GM12878 (cell line): ENCODE measurements at regions not wholly inside any gene's neighbourhood (a gene's known extent, or its start where the extent isn't known, plus 50 kb on each side); places are given as distances from the start of the nearest gene placed in this dataset.

Source experiments
- ATAC-seq: fragments of 200-7000 bp; cut with Tn5 transposase; 3 replicates; pipeline ENCODE4 v1.9.1; 2020; ENCODE audit warnings: mild to moderate bottlenecking, moderate library complexity
- BruUV-seq: library from RNA; stranded (reverse); fragments of 400-500 nt; replicated peaks from 2 replicates; lab custom pipeline; 2021; lab: Mats Ljungman, UMichigan
- CTCF ChIA-PET: fragments of 300-600 bp; sonication (Branson Sonifier 250); formaldehyde crosslinking; extraction: SDS; loops from one replicate; lab custom pipeline; 2021; ENCODE audit warnings: inconsistent platforms; lab: Yijun Ruan, JAX
- POLR2A ChIA-PET: fragments of 350-600 bp; formaldehyde crosslinking; extraction: SDS; loops from one replicate; lab custom pipeline; 2021; ENCODE audit warnings: inconsistent platforms; lab: Charles Lee
- RAD21 ChIA-PET: fragments of 300-600 bp; sonication (Branson Sonifier 250); formaldehyde crosslinking; loops from one replicate; lab custom pipeline; 2023; ENCODE audit warnings: antibody characterized with exemption; ENCODE audit not compliant: unreplicated experiment; lab: Charles Lee
- SMC1A ChIA-PET: fragments of 300-600 bp; sonication (Branson Sonifier 250); formaldehyde crosslinking; loops from one replicate; lab custom pipeline; 2023; ENCODE audit not compliant: unreplicated experiment, uncharacterized antibody; lab: Charles Lee
- DNase-seq: peaks from one replicate; pipeline ENCODE4 v3.0.0-alpha.2; 2011; ENCODE audit warnings: low read depth, low spot score
- FAIRE-seq: peaks from 3 replicates; lab custom pipeline; 2011; peaks lifted over from hg19 to GRCh38; lab: Jason Lieb, UNC
- H2AFZ ChIP-seq: 2 replicates; pipeline ENCODE4 v1.6.0; 2011; ENCODE audit warnings: low read depth, low read length, control low read depth; ENCODE audit not compliant: control insufficient read depth
- H3K27ac ChIP-seq: 2 replicates; pipeline ENCODE4 v1.5.1; 2011; ENCODE audit warnings: control low read depth; ENCODE audit not compliant: control insufficient read depth, insufficient read depth
- H3K27me3 ChIP-seq, 2 experiments: replicated peaks in 1 of 2; 2 replicates each; pipeline versions ENCODE4 v1.6.0 to v1.6.1; 2011; ENCODE audit warnings: low read length in 1 of 2; ENCODE audit not compliant: control insufficient read depth in 2 of 2, insufficient read depth in 2 of 2
- H3K36me3 ChIP-seq, 2 experiments: 2 replicates each; pipeline ENCODE4 v1.5.1; 2011; ENCODE audit warnings: low read length in 1 of 2; ENCODE audit not compliant: control insufficient read depth in 2 of 2, insufficient read depth in 2 of 2
- H3K4me1 ChIP-seq: 2 replicates; pipeline ENCODE4 v1.6.1; 2011; ENCODE audit warnings: mild to moderate bottlenecking, low read length, moderate library complexity, mixed read lengths; ENCODE audit not compliant: control insufficient read depth, insufficient read depth
- H3K4me2 ChIP-seq: 2 replicates; pipeline ENCODE4 v1.6.0; 2011; ENCODE audit warnings: control low read depth; ENCODE audit not compliant: control insufficient read depth, insufficient read depth
- H3K4me3 ChIP-seq: fragments of 200-600 bp; sonication (generic); 2 replicates; pipeline ENCODE4 v1.5.1; 2016
- H3K79me2 ChIP-seq: 2 replicates; pipeline ENCODE4 v1.6.0; 2011; ENCODE audit warnings: low read length; ENCODE audit not compliant: control insufficient read depth, insufficient read depth
- H3K9ac ChIP-seq: 2 replicates; pipeline ENCODE4 v1.8.0; 2011; ENCODE audit warnings: low read length, control low read depth, mixed read lengths; ENCODE audit not compliant: control insufficient read depth, insufficient read depth
- H3K9me3 ChIP-seq: replicated peaks from 3 replicates; pipeline ENCODE4 v1.5.1; 2011; ENCODE audit warnings: mild to moderate bottlenecking, low read length; ENCODE audit not compliant: control insufficient read depth, insufficient read depth
- H4K20me1 ChIP-seq: 2 replicates; pipeline ENCODE4 v1.6.0; 2011; ENCODE audit not compliant: control insufficient read depth, insufficient read depth
- CBX3 ChIP-seq: fragments of 200-600 bp; sonication (generic); IDR thresholded peaks from 2 replicates; pipeline ENCODE4 v1.6.1; 2016; ENCODE audit warnings: low read depth, borderline replicate concordance
- CEBPZ ChIP-seq: fragments of 150-350 bp; IDR thresholded peaks from 2 replicates; pipeline ENCODE4 v1.6.1; 2016; ENCODE audit warnings: low read depth, low read length
- GATAD2B ChIP-seq: fragments of 450-650 bp; conservative IDR thresholded peaks from 2 replicates; pipeline ENCODE4 v1.6.1; 2017; ENCODE audit warnings: low read depth, mild to moderate bottlenecking, moderate library complexity
- HDAC6 ChIP-seq: fragments of 200-600 bp; sonication (generic); IDR thresholded peaks from one replicate; pipeline ENCODE4 v1.8.0; 2017; ENCODE audit warnings: antibody characterized with exemption; ENCODE audit not compliant: unreplicated experiment
- HDGF ChIP-seq: fragments of 450-650 bp; IDR thresholded peaks from 2 replicates; pipeline ENCODE4 v1.6.1; 2016; ENCODE audit warnings: antibody characterized with exemption
- IKZF1 ChIP-seq: fragments of 450-650 bp; conservative IDR thresholded peaks from 2 replicates; pipeline ENCODE4 v1.6.1; 2017; ENCODE audit warnings: antibody characterized with exemption, mild to moderate bottlenecking
- NFIC ChIP-seq: IDR thresholded peaks from 2 replicates; pipeline ENCODE4 v1.6.1; 2012; ENCODE audit warnings: low read depth, mild to moderate bottlenecking, inconsistent platforms, low read length, moderate library complexity
- PAX5 ChIP-seq: IDR thresholded peaks from 2 replicates; pipeline ENCODE4 v1.6.1; 2011; ENCODE audit warnings: low read depth, low read length, borderline replicate concordance
- POLR2A ChIP-seq: IDR thresholded peaks from 2 replicates; pipeline ENCODE4 v1.6.1; 2011; ENCODE audit warnings: low read depth, mild to moderate bottlenecking, low read length
- RAD51 ChIP-seq: fragments of 450-650 bp; IDR thresholded peaks from 2 replicates; pipeline ENCODE4 v1.6.1; 2016; ENCODE audit warnings: moderate library complexity, mild to moderate bottlenecking, inconsistent platforms
- SUZ12 ChIP-seq: fragments of 200-600 bp; sonication (generic); IDR thresholded peaks from one replicate; pipeline ENCODE4 v1.6.1; 2018; ENCODE audit warnings: antibody characterized with exemption, mild to moderate bottlenecking; ENCODE audit not compliant: unreplicated experiment
- TCF12 ChIP-seq: IDR thresholded peaks from 2 replicates; pipeline ENCODE4 v1.6.1; 2011; ENCODE audit warnings: low read depth, mild to moderate bottlenecking, low read length
- USF2 ChIP-seq: IDR thresholded peaks from 2 replicates; pipeline ENCODE4 v1.6.1; 2011; ENCODE audit warnings: low read depth, low read length, improper control_type of control experiment, borderline replicate concordance
- YY1 ChIP-seq: IDR thresholded peaks from 2 replicates; pipeline ENCODE4 v1.6.1; 2011; ENCODE audit warnings: low read depth, mild to moderate bottlenecking, low read length
- ZNF217 ChIP-seq: fragments of 450-650 bp; IDR thresholded peaks from 2 replicates; pipeline ENCODE4 v1.6.1; 2017; ENCODE audit warnings: antibody characterized with exemption, mild to moderate bottlenecking
- WGBS: methylation state at CpG from one replicate; pipeline ENCODE4 v1.1.6; 2016; ENCODE audit warnings: low lambda C conversion rate; ENCODE audit not compliant: insufficient replicate concordance, insufficient coverage; ENCODE audit errors: missing lambda C conversion rate; 5-methylcytosine and 5-hydroxymethylcytosine counted together
- in situ Hi-C: fragments of 300-500 bp; cut with MboI; formaldehyde crosslinking; loops from 9 replicates; pipeline ENCODE4 v1.14.3; 2018; ENCODE audit warnings: mixed read lengths
- intact Hi-C: fragments of 100-400 bp; cut with micrococcal nuclease; formaldehyde crosslinking; loops from one replicate; pipeline ENCODE4 v1.14.2; 2022; ENCODE audit not compliant: unreplicated experiment

GRCh38 chr4:11843927-11844326 lies 415.2 kb upstream of the HS3ST1 start:
- Histone ChIP-seq H3K36me3 (no peaks in the 10 kb centered on the region), H3K9ac (no peak overlapping the region), H3K4me1 (no peaks in the 10 kb centered on the region), H3K9me3 (no peaks in the 10 kb centered on the region), H3K27ac (no peak overlapping the region), H2AFZ (no peak overlapping the region), H3K27me3 (no peaks in the 10 kb centered on the region), H3K4me2 (no peak overlapping the region), H3K4me3 (no peak overlapping the region), H3K79me2 (no peaks in the 10 kb centered on the region), H4K20me1 (no peaks in the 10 kb centered on the region)
- TF ChIP-seq YY1 (no peak), TCF12 (no peak), PAX5 (no peak), POLR2A (no peak), IKZF1 (no peak), GATAD2B (no peak), SUZ12 (no peak), HDGF (no peak), CBX3 (no peak), CEBPZ (no peak), RAD51 (no peak), NFIC (no peak), HDAC6 (no peak), ZNF217 (no peak), USF2 (no peak)
- SMC1A ChIA-PET: no interaction called here
- 38% methylated on average over 4 of the region's 4 CpGs for WGBS
- DNase-seq (no peak), FAIRE-seq (no peak), ATAC-seq (no peak)
- intact Hi-C loops (no loop called here), in situ Hi-C loops (loop anchor here (10.0 kb wide), 1 partner anchor 61 kb away; no protein-coding TSS in a partner anchor)
- RAD21 ChIA-PET: no interaction called here
- POLR2A ChIA-PET: no interaction called here
- CTCF ChIA-PET: no interaction called here
- no TSS peak for BruUV-seq
